OCI-LY1 (cell line): ENCODE measurements at regions not wholly inside any gene's neighbourhood (a gene's known extent, or its start where the extent isn't known, plus 50 kb on each side); places are given as distances from the start of the nearest gene placed in this dataset.

Source experiments
- H2AFZ ChIP-seq: fragments of 200-600 bp; sonication (generic), shearing (Covaris generic); 2 replicates; pipeline ENCODE4 v1.6.0; 2014; ENCODE audit warnings: antibody characterized with exemption, mild to moderate bottlenecking, low read length
- H3F3A ChIP-seq: fragments of 200-600 bp; sonication (generic), shearing (Covaris generic); 2 replicates; pipeline ENCODE4 v1.6.0; 2014; ENCODE audit warnings: mild to moderate bottlenecking, antibody characterized with exemption, low read length, moderate library complexity; ENCODE audit not compliant: insufficient read depth
- H3K27ac ChIP-seq: fragments of 200-600 bp; sonication (generic); 2 replicates; pipeline ENCODE4 v1.5.1; 2014; ENCODE audit warnings: low read length, mixed run types, mild to moderate bottlenecking, low read depth; ENCODE audit not compliant: poor library complexity, severe bottlenecking
- H3K27me3 ChIP-seq: fragments of 200-600 bp; sonication (generic); 2 replicates; pipeline ENCODE4 v1.6.0; 2014; ENCODE audit warnings: antibody characterized with exemption, mild to moderate bottlenecking, low read length, moderate library complexity; ENCODE audit not compliant: insufficient read depth
- H3K36me3 ChIP-seq: fragments of 200-600 bp; sonication (generic); 2 replicates; pipeline ENCODE4 v1.6.1; 2014; ENCODE audit warnings: mild to moderate bottlenecking, antibody characterized with exemption, low read length, moderate library complexity, mixed read lengths; ENCODE audit not compliant: insufficient read depth
- H3K4me1 ChIP-seq: fragments of 200-600 bp; sonication (generic); 2 replicates; pipeline ENCODE4 v1.5.1; 2014; ENCODE audit warnings: mild to moderate bottlenecking, low read length, moderate library complexity; ENCODE audit not compliant: insufficient read depth, severe bottlenecking
- H3K4me2 ChIP-seq: fragments of 200-600 bp; sonication (generic), shearing (Covaris generic); 2 replicates; pipeline ENCODE4 v1.6.1; 2014; ENCODE audit warnings: low read length
- H3K4me3 ChIP-seq: fragments of 200-600 bp; sonication (generic); 2 replicates; pipeline ENCODE4 v1.5.1; 2014; ENCODE audit warnings: low read length, low read depth, mild to moderate bottlenecking, mixed read lengths; ENCODE audit not compliant: poor library complexity, severe bottlenecking
- H3K79me2 ChIP-seq: fragments of 200-600 bp; shearing (Covaris generic); 2 replicates; pipeline ENCODE4 v1.6.1; 2016; ENCODE audit warnings: mixed run types, low read length, mixed read lengths; ENCODE audit not compliant: insufficient read depth
- H3K9ac ChIP-seq: fragments of 200-600 bp; sonication (generic), shearing (Covaris generic); 2 replicates; pipeline ENCODE4 v1.6.1; 2014; ENCODE audit warnings: mild to moderate bottlenecking, low read length, mixed read lengths
- H3K9me2 ChIP-seq: fragments of 200-600 bp; sonication (generic), shearing (Covaris generic); 2 replicates; pipeline ENCODE4 v1.6.1; 2014; ENCODE audit warnings: low read depth, mild to moderate bottlenecking, low read length, mixed read lengths
- H3K9me3 ChIP-seq: fragments of 200-600 bp; shearing (Covaris generic); 2 replicates; pipeline ENCODE4 v1.6.1; 2014; ENCODE audit warnings: low read length, mixed read lengths
- H4K20me1 ChIP-seq: fragments of 200-600 bp; sonication (generic), shearing (Covaris generic); 2 replicates; pipeline ENCODE4 v1.6.0; 2016; ENCODE audit warnings: mild to moderate bottlenecking, low read length; ENCODE audit not compliant: insufficient read depth
- EZH2 ChIP-seq: fragments of 200-600 bp; sonication (generic), shearing (Covaris generic); IDR thresholded peaks from 2 replicates; pipeline ENCODE4 v1.8.0; 2017; ENCODE audit warnings: borderline replicate concordance, mixed run types, mild to moderate bottlenecking, antibody characterized with exemption, low read length, moderate library complexity, mixed read lengths
- TF ChIP-seq, protein P1 (sequence below): fragments of 200-600 bp; sonication (generic), shearing (Covaris generic); IDR thresholded peaks from 2 replicates; pipeline ENCODE4 v1.5.1; 2017; ENCODE audit warnings: mild to moderate bottlenecking, antibody characterized with exemption, low read length, moderate library complexity, mixed read lengths

GRCh38 chr2:19228715-19229114, 129.7 kb downstream of the OSR1 start:
- no peak overlapping the region for H3K4me2 ChIP-seq
- H2AFZ ChIP-seq = no peak overlapping the region
- H3K9ac ChIP-seq = no peak overlapping the region
- H4K20me1 ChIP-seq = no peaks in the 10 kb centered on the region
- H3K9me3 ChIP-seq = no peaks in the 10 kb centered on the region
- no peaks in the 10 kb centered on the region for H3K79me2 ChIP-seq
- H3K27ac ChIP-seq = no peak overlapping the region
- no peak overlapping the region for H3K4me3 ChIP-seq
- H3K4me1 ChIP-seq = no peaks in the 10 kb centered on the region
- no peaks in the 10 kb centered on the region for H3K9me2 ChIP-seq
- TF ChIP-seq EZH2 = no peak
- TF ChIP-seq, protein P1, sequence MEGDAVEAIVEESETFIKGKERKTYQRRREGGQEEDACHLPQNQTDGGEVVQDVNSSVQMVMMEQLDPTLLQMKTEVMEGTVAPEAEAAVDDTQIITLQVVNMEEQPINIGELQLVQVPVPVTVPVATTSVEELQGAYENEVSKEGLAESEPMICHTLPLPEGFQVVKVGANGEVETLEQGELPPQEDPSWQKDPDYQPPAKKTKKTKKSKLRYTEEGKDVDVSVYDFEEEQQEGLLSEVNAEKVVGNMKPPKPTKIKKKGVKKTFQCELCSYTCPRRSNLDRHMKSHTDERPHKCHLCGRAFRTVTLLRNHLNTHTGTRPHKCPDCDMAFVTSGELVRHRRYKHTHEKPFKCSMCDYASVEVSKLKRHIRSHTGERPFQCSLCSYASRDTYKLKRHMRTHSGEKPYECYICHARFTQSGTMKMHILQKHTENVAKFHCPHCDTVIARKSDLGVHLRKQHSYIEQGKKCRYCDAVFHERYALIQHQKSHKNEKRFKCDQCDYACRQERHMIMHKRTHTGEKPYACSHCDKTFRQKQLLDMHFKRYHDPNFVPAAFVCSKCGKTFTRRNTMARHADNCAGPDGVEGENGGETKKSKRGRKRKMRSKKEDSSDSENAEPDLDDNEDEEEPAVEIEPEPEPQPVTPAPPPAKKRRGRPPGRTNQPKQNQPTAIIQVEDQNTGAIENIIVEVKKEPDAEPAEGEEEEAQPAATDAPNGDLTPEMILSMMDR = no peak
- no peaks in the 10 kb centered on the region for H3K36me3 ChIP-seq
- H3K27me3 ChIP-seq = no peaks in the 10 kb centered on the region
- H3F3A ChIP-seq = no peaks in the 10 kb centered on the region

DNA sequence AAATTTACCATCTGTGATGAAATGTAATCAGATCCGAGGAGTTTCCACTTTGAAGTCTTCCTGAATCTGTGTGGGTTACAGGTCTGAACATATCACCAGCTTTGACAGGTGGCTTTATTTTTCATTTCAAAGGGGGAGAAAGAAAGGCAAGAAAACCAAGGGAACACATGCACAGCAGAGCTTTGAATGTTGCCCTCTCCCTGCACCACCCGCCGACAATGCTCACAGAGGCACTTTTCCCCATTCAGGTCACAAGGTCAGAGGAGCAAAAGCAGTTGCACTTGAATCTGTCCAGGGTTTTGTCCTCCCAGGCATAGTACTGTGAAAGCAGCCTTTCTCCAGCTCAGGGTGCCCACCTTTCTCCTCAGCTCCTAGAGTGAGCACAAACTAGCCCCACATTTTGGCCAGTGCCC, 130.2 kb downstream of the OSR1 start:
- Histone ChIP-seq H3K27ac (no peak overlapping the region), H3K79me2 (no peaks in the 10 kb centered on the region), H3K9me2 (no peaks in the 10 kb centered on the region), H2AFZ (no peak overlapping the region), H3F3A (no peaks in the 10 kb centered on the region), H3K4me1 (no peaks in the 10 kb centered on the region), H3K4me3 (no peak overlapping the region), H3K9ac (no peak overlapping the region), H3K9me3 (no peaks in the 10 kb centered on the region), H3K4me2 (no peak overlapping the region), H3K27me3 (no peaks in the 10 kb centered on the region), H3K36me3 (no peaks in the 10 kb centered on the region), H4K20me1 (no peaks in the 10 kb centered on the region)
- TF ChIP-seq EZH2 = no peak
- TF ChIP-seq, protein P1 = no peak

GRCh38 chr2:19226871-19227270, 131.6 kb downstream of the OSR1 start:
- no peaks in the 10 kb centered on the region for H3F3A ChIP-seq
- TF ChIP-seq, protein P1 = no peak
- no peak for TF ChIP-seq EZH2
- H2AFZ ChIP-seq = no peak overlapping the region
- no peaks in the 10 kb centered on the region for H3K9me3 ChIP-seq
- no peaks in the 10 kb centered on the region for H3K27me3 ChIP-seq
- no peaks in the 10 kb centered on the region for H3K4me1 ChIP-seq
- no peaks in the 10 kb centered on the region for H3K9me2 ChIP-seq
- H3K9ac ChIP-seq = no peak overlapping the region
- no peaks in the 10 kb centered on the region for H3K36me3 ChIP-seq
- H3K4me2 ChIP-seq = no peak overlapping the region
- no peaks in the 10 kb centered on the region for H3K79me2 ChIP-seq
- H3K27ac ChIP-seq = no peak overlapping the region
- no peaks in the 10 kb centered on the region for H4K20me1 ChIP-seq
- no peak overlapping the region for H3K4me3 ChIP-seq
